ENCODE measurements at regions not wholly inside any gene's neighbourhood (a gene's known extent, or its start where the extent isn't known, plus 50 kb on each side); places are given as distances from the start of the nearest gene placed in this dataset.
A peak's percentile ranks its signal among the peaks of the same experiment; 100 is the strongest.

DNA sequence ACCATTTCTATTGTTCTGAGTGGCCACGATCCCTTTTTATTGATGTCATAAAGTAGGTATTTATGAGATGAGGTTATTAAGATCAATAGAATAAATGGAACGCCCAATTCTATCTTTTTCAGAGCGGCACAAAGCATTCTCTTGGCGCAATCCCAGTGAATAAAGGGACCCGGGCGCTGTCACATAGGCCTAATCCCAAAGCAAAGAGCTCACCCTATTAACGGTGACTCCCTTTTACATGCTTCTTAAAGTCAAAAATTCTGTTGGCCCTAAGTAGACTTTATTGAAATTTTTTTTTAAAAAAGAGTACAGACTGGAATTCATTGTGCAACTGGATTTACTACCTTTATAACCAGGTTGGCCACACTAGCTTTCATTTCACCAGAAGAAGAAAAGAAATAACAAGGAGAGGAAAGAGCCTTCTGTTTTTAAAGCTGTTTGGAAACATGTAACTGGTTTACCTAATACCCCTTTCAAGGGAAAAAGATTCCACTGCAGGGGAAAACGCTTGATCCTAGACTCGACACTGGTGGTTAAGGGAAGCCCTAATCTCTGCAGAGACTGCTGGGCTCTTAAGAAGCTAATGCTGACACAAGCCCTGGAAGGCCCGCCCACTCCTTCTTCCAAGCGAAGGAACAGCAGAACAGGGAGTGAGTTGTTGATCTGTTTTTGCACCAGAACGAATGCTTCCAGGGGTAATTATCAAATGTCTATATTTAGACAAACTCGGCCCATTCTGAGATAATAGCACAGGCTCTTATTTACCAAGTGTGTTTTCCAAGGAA lies 381.2 kb downstream of the BCL11B start:
- peak in 3 of 56 donors; percentile 2 to 28 (median 7) for DNase-seq

DNA sequence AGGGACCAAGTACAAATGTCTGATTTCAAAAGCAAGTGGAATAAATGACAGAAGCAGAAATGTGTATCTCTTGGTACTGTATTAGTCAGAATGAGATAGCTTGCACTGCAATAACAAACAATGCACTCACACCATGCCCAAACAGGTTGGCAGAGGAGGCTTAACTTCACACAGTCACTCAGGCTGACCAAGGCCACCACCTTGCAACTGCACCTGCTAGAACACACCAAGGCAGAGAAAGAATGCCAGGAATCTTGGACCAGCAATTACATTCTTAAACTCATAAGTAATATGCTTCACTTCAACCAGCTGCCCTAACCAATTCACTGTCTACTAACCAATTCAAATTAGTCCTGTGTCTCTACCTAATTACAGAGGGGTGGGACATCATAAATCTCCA lies 378.3 kb downstream of the BCL11B start:
- DNase-seq = no peak

DNA sequence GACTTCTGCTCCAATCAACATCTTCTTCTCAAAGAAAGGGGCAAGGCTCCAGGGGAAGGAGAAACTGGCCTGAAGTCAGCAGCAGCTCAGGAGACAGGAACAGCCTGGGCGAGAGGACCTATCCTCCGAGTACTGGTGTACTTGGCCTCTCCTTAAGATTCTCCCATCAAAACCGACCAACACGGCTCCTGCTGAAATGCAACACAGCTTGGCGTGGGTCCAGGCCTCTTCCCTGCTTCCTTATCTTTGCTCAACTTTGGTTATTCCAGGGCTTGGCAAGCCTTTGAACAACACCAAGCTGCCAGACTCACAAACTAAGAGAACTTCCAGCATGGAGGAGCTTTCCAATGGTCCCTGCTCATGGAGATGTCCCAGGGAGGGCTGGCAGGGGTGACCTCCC lies 377.4 kb downstream of the BCL11B start:
- no peak for DNase-seq

DNA sequence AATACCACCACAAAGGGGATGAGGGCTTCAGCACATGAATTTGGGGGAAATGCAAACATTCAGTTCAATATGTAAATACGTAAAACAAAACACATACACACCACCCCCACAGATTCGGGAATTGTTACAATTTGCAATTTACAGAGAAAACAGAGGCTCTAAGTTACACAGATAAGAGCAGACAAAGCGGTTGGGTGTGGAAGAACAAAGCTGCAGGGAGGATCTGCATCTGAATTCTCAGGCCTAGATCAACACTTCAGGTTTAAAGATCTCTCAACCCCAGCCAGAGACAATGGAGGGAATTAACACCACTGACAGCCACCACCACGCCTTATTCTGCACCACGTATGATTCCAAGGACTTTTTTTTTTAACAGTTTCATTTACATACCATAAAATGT lies 375.5 kb downstream of the BCL11B start:
- DNase-seq = no peak

DNA sequence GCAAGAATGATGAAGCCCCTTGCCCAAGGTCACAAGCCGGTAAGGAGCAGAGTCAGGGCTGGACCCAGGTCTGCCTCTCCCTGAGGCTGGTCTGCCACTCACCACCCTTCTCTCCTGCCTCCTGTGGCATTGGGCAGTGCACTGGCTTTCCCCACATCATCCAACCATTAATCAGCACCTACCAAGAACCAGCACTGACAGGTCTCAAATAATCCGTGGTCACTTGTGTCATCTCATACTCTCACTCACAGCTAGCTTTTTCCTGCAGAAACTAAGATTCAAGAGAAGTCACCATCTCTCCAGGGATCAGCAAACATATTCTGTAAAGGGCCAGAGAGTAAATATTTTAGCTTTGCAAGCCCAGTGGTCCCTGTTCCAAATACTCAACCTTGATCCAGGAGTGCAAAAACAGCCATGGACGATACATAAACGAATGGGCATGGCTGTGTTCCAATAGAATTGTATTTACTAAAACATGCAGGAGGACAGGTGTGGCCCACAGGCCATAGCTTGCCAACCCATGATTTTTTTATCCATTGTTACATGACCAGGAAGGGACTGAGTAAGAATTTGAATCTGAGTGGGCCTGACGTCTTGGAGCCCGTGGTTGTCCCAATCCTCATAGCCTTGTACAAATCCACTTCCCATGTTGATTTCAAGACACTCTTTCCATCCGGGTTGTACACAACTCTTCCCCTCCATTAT lies 374.2 kb downstream of the BCL11B start:
- no peak for DNase-seq

DNA sequence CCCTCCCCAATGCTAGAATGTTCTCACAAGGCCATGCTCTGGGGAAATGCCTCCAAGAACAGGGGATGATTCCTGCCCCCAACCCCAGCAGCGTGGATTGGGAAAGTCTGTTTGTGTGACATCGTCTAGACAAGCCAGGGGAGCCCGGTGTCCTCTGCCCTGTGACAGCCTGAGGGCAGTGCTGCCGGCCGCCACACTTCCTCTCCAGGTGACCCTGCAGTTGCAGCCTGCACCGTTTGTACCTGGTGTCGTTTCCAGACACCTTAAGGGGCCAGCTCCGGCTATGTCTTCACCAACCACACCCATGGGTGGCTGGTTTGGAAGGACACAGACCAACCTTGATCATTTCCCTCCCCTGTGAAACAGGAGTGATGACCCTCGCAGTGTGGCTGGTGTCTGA lies 372.6 kb downstream of the BCL11B start:
- DNase-seq = no peak

DNA sequence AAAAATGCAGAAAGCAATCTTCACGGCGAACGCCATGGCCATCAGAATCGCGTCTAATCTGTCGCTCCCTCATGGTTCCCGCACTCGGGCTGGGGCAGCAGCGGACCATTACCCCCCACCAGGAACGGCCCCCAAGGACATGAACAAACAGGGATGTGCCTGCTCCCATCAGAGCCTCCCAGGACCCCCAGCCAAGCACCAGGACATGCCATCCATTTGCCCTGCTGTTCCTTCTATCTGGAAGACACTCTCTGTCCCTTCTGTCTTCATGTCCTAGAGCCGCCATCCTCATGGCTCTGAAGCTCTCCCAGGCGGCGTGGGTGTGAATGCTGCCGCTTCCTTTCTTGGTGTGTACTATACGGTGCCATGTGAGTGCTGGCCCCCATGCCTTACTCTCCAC lies 371.8 kb downstream of the BCL11B start:
- DNase-seq = no peak

DNA sequence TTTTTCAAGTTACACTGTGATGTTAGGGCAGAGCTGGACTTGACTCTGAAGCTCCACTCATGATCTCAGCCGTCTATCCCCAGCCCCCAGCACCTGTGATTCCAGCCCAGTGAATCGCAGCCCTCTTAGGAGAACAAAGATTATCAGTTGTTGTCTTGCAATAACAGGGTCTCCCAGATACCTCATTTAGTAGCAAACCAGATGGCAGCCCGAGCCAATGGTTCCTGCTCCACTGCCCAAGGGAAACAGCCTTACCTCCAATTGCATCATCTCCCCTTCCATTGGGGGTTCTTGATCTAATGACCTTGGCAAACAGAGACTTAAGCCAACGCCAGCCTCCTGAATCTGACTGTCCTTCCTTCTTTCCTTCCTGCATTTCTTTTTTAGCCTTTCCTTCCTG lies 371.2 kb downstream of the BCL11B start:
- no peak for DNase-seq

DNA sequence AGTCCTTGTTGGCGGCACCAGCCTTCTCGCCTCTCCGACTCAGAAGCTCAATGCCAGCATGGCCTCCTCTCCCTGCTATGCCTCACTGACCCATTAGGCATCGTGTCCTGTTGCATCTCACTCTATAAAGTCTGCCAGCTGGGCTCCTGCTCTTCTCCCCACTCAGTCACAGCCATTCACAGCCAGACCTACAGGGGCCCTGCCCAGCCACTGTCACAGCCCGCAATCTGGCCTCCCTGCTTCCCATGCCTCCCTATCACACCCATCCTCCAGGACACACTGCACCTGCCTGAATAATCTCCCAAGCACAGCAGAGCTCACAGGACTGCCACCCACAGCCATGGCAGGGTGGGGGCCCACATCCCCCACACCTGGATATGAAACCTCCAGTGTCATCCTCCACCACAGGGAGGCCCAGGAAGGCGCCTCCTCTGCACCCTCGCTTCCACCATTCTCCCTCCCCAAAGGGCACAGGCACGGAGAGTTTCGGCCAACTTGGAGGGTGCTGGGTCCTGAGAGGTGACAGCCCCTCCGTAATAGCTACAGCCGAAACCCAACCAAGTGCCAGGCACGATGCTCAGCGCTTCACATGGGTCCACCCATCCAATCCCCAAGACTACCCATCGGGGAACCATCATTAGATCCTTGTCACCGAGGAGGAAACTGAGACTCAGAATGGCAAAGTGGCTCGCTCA lies 370.3 kb downstream of the BCL11B start:
- no peak for DNase-seq

DNA sequence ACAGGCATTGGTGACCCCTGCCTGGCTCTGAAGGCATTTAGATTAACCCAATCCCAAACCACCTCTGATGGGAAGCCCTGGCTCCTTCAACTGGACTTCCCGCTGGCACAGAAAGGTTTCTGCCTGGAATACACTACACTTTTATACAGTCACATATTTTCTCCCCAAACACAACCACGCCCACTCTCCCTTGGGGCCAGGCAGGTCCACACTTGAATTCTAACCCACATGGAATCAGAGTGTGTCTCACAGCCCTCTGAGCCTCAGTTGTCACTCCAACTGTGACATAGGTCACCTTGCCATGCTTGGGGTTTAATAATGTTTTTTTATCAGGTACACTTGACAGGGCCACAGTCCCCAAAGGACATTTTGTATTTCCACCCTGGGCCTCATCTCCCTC lies 368.6 kb downstream of the BCL11B start:
- DNase-seq = no peak

DNA sequence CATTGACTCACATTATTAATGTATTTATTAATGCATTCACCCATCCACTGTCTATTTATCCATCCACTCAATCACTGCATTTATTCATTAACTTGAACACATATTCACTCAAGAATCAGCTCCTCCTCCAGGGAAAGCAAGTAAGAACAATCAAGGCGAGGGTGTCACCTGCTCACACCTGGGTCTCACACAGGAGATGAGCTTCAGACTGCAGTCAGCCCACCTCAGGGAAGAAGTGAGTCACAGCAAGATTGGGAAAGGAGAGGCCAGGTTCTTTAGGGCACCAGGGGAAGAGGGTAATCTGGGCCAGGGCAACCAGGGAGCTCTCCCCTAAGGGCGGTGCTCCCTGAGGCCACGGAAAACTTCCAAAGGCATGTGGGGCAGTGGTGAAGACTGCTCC lies 367.3 kb downstream of the BCL11B start:
- DNase-seq = no peak

DNA sequence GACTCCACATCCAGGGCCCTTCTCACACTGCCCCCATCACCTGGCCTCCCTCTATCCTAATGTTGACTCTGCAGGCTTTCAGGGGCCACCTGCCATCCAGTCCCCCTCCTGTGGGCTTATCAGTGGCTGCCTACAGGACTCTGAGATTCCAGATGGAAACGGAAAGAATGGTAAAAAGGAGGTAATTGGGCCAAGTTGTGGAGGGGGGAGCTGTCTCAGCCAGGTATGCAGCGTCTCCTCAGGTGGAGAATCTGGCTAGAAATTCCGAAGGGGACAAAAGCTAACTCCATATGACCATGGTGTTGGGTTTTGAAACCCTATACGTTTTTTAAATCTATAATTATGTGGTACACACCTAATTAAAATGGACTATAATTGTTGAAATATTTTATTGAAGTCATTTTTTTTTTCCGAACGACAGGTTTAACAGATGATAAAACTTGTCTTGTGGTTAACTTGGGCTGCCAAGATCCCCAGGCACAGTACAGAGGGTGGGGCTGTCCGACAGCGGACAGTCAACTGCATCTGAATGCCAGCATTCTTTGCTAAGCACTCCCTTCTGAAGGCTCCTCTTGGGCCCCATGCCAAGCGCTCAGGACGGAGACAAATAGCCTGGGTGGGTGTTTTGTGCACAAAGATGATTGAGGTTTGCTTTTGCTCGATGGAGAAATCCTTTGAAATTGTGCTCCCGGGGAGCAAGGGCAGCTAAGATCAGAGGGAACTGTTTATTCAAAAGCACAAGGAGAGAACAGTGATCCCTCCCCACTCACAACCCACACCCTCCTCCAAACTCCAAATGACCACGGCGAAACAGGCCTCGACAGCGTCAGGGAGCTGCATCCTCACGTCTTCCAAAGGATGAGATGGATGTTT lies 365.6 kb downstream of the BCL11B start:
- DNase-seq = peak in 5 of 56 donors; percentile 1 to 32 (median 4)

DNA sequence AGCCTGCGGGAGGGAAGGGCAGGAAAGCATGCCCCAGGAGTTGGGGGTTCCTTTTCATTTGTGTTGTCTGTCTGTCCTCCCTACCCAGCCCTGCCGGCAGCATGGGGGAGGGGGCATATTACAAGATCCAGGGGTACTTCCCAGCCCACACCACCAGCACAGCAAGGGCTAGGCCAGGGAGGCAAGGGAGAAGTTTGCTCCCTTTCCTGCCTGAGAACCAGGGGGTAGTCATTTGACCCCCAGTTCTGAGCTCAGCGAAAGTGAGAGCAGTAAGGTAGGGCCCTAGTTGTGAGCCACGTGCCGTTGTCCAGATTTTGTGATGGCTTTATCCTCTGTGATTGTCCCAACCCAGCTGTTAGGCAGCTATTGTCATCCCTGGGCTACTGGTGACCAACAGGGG lies 364.7 kb downstream of the BCL11B start:
- DNase-seq = no peak

DNA sequence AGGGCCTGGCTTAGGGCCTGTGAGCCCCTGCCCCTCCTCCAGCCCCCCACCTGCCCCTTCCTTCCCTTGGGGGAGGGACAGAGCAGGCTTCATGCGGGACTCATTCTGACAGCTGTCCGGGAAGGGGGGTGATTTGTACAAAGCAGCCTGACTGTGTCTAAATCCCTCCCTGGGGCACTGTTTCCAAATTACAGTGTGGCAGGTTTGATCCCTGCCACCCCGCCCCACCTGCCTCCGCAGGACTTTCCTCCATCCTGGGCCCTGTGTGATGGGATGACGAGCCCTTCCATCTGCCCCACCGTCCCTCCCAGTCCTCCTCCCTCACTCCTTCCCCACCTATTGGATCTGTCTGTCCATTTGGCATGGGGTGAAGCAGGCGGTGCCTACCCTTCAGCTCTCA lies 363.9 kb downstream of the BCL11B start:
- DNase-seq = no peak

DNA sequence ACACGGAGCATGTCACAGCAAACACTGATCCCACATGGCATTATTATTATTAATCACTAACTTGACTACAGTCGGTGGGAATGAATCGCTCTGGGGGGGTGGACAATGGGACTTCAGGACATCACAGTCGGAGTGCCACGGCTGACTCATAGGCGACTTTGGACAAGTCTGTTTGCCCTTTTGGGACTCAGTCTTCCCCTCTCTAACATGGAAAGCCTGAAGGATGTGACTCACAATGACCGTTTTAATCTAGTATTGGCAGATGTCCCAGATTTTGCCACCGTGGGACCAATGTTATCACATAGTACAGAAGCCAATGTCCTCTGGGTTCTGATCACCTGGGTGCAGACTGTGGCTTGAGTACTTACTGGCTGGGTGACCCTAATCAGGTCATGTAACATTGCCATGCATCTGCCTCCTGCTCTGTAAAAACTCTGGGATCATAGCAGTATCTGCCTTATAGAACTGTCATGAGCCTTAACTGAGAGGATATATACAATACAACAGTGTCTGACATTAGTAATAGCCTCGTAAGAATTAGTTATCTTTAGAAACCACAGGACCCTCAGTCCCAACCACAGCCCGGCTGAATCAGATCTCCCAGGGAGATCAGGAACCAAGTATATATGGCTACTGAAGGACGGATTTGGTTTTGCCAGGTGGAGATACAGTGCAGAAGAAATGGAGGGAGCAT lies 362.6 kb downstream of the BCL11B start:
- DNase-seq = peak in 1 of 56 donors; percentile 4

DNA sequence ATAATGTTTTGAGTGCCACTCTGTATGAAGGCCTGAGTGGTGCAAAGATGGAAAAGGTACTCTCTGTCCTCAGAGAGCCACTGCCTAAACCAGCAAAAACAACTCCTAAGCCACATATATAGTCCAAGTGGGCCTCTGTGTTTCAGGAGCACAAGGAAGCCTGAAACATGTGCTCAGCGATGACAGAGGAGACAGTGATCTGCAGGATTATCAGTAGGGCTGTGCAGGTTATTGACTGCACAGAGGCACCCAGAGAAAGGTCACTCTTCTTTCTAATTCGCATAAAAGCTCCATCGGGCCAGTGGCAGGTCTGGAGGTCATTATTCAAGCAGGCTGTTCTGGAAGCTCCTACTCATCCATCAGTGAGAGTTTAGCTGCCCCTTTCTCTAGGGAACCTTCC lies 361.9 kb downstream of the BCL11B start:
- DNase-seq = no peak

DNA sequence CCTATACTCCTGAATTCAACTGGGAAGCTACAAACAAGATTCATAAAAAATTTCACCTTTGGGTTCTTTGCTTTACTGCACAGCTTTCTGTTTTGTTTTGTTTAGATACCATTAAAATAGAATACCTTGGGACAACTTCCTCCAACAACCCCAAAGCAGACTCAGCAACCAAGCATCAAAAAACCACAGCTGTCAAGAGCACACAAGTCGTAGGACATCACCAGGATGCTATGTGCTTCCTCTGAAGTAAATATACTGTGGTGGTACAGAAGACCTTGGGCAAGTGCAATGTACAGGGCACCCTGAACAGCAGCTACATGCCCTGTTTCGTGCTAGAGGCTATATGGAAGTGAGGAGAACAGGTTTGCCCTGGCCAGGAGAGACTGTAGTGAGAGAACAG lies 359.3 kb downstream of the BCL11B start:
- no peak for DNase-seq

DNA sequence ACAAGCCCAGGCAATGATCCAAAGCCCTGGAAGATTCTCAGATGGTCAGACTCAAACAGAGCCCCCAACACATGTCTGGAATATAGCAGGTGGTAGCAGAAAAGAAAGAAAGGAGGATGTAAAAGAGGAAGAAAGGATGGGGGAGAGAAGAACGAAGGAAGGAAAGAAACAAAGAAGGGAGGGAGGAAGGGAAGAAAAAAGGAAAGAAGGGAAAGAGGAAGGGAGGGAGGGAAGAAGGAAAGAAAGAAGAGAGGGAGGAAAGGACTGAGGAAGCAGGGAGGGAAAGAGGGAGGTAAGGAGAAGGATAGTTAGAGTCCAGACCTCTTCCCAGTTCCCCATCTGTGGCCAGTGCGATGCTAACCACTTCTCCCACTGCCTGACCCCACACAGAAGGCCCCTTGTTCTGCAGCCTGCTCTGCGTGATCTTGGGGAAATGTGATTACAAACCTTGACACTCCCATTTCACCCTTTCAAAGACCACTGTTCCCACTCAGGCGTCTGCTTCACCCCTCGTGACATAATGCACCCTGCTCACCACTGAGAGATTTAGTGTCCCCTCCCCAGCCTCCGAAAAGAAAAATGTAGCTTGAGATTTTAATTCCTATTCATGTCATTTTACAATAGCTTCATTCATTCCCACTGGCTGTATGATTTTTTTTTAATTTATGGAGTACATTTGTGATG lies 357.9 kb downstream of the BCL11B start:
- DNase-seq = peak in 1 of 56 donors; percentile 4

DNA sequence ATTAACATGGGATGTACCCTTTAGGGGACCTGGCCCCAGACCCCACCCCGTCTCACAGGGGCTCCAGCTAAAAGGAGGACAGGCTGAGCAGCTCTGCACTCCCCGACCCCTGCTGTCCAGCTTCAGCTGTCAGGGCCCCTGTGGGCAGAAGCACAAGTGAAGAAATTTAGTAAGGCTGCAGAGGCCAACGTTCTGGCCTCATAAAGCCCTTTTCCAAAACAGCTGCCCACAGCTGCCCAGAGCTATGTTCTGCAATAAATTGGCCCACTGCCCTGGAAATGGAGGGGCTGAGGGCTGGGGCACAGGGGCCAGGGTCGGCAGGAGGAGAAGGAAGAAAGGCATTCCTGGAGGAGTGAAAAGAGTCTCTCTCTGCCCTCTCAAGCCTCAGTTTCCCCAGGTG lies 357.1 kb downstream of the BCL11B start:
- DNase-seq = no peak

DNA sequence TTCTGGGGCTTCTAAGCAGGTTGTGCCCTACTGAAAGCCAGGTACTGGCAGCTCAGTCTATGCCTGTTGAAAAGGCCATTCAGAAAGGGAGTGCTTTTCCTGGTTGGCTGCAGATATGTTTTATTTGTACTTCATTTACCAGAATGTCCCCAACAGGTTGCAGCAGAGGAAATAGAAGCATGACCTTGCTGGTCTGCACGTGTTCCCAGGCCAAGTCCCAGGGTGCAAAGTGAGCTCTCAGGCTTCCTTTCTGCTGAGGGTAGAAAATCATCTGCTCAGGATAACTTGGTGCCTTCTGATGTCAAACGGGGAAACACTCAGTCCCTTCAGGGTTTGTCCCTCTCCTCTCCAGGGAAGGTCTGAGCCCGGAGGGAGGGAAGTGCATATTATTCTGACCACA lies 356.4 kb downstream of the BCL11B start:
- no peak for DNase-seq

Data from nucleus accumbens (tissue), 56 donors.